NCI-H2196 treated with DMSO at 0.1 percent for 48 hours (cell line): ENCODE measurements at regions not wholly inside any gene's neighbourhood (a gene's known extent, or its start where the extent isn't known, plus 50 kb on each side); places are given as distances from the start of the nearest gene placed in this dataset.
A peak's percentile ranks its signal among the peaks of the same experiment; 100 is the strongest.

Experiments used
- DNase-seq: peaks from one replicate; lab custom pipeline; 2025; ENCODE audit not compliant: unreplicated experiment; lab: John Stamatoyannopoulos, UW

GRCh38 chr12:93128332-93128707, 199.2 kb upstream of the EEA1 start:
- peak; percentile 94 for DNase-seq

- DNase-seq, result no peak
Observed at GRCh38 chr12:93130366-93131054, 201.4 kb upstream of the EEA1 start.

- DNase-seq, result no peak
Observed at GRCh38 chr12:93133361-93133760, 204.3 kb upstream of the EEA1 start.

GRCh38 chr12:93134175-93134890, 205.2 kb upstream of the EEA1 start:
- DNase-seq, result no peak

- DNase-seq, result no peak
Observed at GRCh38 chr12:93134893-93135285, 205.8 kb upstream of the EEA1 start.

GRCh38 chr12:93135286-93136239, 206.5 kb upstream of the EEA1 start:
- peak; percentile 88 for DNase-seq

GRCh38 chr12:93136253-93137055, 207.4 kb upstream of the EEA1 start:
- no peak for DNase-seq

- no peak for DNase-seq
Observed at GRCh38 chr12:93137656-93138612, 208.8 kb upstream of the EEA1 start.

GRCh38 chr12:93139028-93139665, 210.1 kb upstream of the EEA1 start:
- peak; percentile 59 for DNase-seq

- no peak for DNase-seq
Observed at GRCh38 chr12:93140325-93140724, 211.2 kb upstream of the EEA1 start.

- DNase-seq, result no peak
Observed at GRCh38 chr12:93140801-93141200, 211.7 kb upstream of the EEA1 start.

GRCh38 chr12:93142881-93143280, 213.8 kb upstream of the EEA1 start:
- no peak for DNase-seq

GRCh38 chr12:93144109-93144508, 215.0 kb upstream of the EEA1 start:
- no peak for DNase-seq

GRCh38 chr12:93145086-93145485, 216.0 kb upstream of the EEA1 start:
- DNase-seq, result peak; percentile 55

- DNase-seq, result no peak
Observed at GRCh38 chr12:93146263-93146939, 217.3 kb upstream of the EEA1 start.

- DNase-seq, result no peak
Observed at GRCh38 chr12:93146970-93147369, 217.9 kb upstream of the EEA1 start.

GRCh38 chr12:93148412-93148811, 219.3 kb upstream of the EEA1 start:
- no peak for DNase-seq

- no peak for DNase-seq
Observed at GRCh38 chr12:93149229-93149628, 220.1 kb upstream of the EEA1 start.
